HFFc6 (cell line): ENCODE measurements at regions not wholly inside any gene's neighbourhood (a gene's known extent, or its start where the extent isn't known, plus 50 kb on each side); places are given as distances from the start of the nearest gene placed in this dataset.

ENCODE experiments used
- DNase-seq: peaks from one replicate; pipeline ENCODE4 v3.0.0-alpha.2; 2018
- H3K27ac Mint-ChIP-seq: 2 replicates; pipeline ENCODE4 v1.8.0; 2020; ENCODE audit warnings: mild to moderate bottlenecking, mixed read lengths
- H3K27me3 Mint-ChIP-seq: 2 replicates; pipeline ENCODE4 v1.8.0; 2021; ENCODE audit warnings: mild to moderate bottlenecking, moderate library complexity, mixed read lengths; ENCODE audit not compliant: insufficient read depth
- H3K36me3 Mint-ChIP-seq: 2 replicates; pipeline ENCODE4 v1.8.0; 2021; ENCODE audit warnings: low read depth, mixed read lengths
- H3K4me1 Mint-ChIP-seq: 2 replicates; pipeline ENCODE4 v1.8.0; 2020; ENCODE audit warnings: low read depth, mixed read lengths
- H3K4me3 Mint-ChIP-seq: 2 replicates; pipeline ENCODE4 v1.8.0; 2020; ENCODE audit warnings: mild to moderate bottlenecking, moderate library complexity, mixed read lengths
- H3K9me3 Mint-ChIP-seq: 2 replicates; pipeline ENCODE4 v1.8.0; 2020; ENCODE audit warnings: mild to moderate bottlenecking, mixed read lengths
- TF ChIP-seq, protein P1 (sequence below): fragments of 200-600 bp; sonication (generic); IDR thresholded peaks from 2 replicates; pipeline ENCODE4 v1.5.0; 2021; ENCODE audit warnings: antibody characterized with exemption, mild to moderate bottlenecking

DNA sequence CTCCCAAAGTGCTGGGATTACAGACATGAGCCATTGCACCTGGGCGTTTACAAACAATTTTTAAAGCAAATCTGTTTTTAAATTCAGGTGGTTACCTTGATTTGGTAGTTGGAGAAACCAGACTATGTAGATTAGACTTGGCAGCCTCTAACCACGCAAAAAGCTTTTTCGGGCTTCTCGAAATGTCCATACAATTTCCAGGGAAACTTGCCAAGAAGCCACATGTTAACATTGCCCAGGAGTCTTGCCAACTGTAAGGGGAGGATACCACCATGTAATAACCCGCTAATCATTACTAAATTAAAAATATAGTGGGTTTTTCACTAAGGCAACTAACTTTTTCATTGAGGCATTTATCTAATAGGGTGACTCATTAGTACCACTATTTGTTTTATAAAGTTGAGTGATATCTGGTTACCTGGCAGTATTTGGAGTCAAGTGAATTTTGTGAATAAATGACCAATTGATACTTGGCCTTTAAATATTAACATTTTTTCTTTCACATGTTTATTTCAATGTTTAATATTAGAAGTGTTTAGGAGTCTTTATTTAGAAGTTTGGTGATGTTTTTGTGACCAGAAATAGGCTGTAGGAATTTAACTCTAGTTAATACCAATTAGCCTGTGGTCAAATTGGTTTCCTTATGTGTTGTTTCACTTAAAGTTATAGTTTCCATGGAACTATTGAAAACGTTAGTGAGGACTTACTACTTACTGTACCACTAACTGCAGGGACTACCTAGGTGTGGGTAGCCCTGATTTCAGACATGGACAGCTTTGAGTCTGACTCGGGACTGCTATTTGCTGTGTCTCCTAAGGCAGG lies 61.3 kb downstream of the CLDN34 start:
- Mint-ChIP-seq H3K9me3 (no peaks in the 10 kb centered on the region), H3K27me3 (peaks cover 3% of the 10 kb centered on the region; the same call in 1 of the 2 replicates), H3K27ac (no peak overlapping the region), H3K36me3 (peaks cover 5% of the 10 kb centered on the region), H3K4me1 (peaks cover 27% of the 10 kb centered on the region), H3K4me3 (no peak overlapping the region)
- DNase-seq: no peak
- TF ChIP-seq, protein P1, sequence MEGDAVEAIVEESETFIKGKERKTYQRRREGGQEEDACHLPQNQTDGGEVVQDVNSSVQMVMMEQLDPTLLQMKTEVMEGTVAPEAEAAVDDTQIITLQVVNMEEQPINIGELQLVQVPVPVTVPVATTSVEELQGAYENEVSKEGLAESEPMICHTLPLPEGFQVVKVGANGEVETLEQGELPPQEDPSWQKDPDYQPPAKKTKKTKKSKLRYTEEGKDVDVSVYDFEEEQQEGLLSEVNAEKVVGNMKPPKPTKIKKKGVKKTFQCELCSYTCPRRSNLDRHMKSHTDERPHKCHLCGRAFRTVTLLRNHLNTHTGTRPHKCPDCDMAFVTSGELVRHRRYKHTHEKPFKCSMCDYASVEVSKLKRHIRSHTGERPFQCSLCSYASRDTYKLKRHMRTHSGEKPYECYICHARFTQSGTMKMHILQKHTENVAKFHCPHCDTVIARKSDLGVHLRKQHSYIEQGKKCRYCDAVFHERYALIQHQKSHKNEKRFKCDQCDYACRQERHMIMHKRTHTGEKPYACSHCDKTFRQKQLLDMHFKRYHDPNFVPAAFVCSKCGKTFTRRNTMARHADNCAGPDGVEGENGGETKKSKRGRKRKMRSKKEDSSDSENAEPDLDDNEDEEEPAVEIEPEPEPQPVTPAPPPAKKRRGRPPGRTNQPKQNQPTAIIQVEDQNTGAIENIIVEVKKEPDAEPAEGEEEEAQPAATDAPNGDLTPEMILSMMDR: no peak

DNA sequence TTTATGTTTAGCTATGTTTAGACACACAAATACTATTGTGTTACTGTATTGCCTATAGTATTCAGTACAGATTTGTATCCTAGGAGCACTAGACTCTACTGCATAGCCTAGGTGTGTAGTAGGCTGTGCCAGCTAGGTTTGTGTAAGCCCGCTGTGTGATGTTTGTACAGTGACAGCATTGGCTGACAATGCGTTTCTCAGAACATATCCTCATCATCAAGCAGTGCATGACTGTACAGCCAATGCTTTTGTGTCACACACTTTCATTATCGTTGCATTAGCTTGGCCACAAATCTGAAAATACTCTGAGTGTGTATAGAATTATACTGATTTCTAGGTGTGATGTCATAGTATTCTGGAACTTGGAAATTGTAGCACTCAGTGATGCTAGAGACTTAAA lies 63.4 kb downstream of the CLDN34 start:
- TF ChIP-seq, protein P1: no peak
- H3K4me1 Mint-ChIP-seq: peaks cover 43% of the 10 kb centered on the region
- H3K36me3 Mint-ChIP-seq: no peaks in the 10 kb centered on the region; the same call in none of the 2 replicates
- H3K27me3 Mint-ChIP-seq: peaks cover 3% of the 10 kb centered on the region; the same call in 1 of the 2 replicates
- H3K27ac Mint-ChIP-seq: peak overlapping the region; percentile 80
- no peaks in the 10 kb centered on the region for H3K9me3 Mint-ChIP-seq
- DNase-seq: peak; percentile 73
- H3K4me3 Mint-ChIP-seq: peak overlapping the region; percentile 53; the same call in 1 of the 2 replicates

DNA sequence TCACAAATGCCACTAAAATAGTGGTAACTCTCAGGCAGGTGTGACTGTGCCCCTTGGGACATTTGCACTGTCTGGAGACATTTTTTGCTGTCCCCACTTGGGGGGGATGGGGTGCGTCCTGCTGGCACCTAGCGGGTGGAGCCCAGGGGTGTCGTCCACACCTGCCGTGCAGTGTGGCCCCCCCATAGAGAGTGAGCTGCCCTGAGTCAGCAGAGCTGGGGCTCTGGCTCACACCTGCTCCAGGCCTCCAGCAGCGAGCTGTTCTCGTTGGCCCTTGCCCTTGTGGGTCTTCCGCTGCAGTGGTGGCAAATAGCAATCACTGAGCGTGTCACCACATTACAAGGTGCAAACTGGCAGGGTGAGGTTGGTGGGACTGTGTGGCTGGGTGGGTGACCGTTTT lies 64.6 kb downstream of the CLDN34 start:
- no peak for DNase-seq
- H3K9me3 Mint-ChIP-seq: no peaks in the 10 kb centered on the region
- peaks cover 3% of the 10 kb centered on the region; the same call in 1 of the 2 replicates for H3K27me3 Mint-ChIP-seq
- H3K36me3 Mint-ChIP-seq: no peaks in the 10 kb centered on the region; the same call in none of the 2 replicates
- H3K4me1 Mint-ChIP-seq: peaks cover 43% of the 10 kb centered on the region
- no peak overlapping the region for H3K4me3 Mint-ChIP-seq
- TF ChIP-seq, protein P1: no peak
- peak overlapping the region; percentile 52 for H3K27ac Mint-ChIP-seq

DNA sequence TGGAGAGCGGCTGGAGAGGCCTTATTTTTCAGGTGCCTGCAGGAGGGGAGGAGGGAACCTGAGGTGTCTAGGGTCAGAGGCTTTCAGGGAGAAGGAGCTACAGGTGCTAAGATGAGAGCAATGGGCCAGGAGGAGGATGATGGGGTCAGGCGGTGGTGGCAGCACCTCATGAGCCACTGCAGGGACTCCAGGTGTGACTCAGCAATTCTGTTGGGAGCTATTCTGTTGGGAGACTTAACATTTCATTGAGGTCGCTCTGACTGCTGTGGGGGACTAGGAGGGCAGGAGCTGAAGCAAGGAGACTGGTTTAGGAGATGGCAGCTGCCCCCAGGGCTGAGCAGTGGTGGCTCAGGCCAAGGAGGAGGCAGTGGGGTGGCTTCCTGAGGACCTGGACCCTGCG lies 65.0 kb downstream of the CLDN34 start:
- TF ChIP-seq, protein P1: no peak

DNA sequence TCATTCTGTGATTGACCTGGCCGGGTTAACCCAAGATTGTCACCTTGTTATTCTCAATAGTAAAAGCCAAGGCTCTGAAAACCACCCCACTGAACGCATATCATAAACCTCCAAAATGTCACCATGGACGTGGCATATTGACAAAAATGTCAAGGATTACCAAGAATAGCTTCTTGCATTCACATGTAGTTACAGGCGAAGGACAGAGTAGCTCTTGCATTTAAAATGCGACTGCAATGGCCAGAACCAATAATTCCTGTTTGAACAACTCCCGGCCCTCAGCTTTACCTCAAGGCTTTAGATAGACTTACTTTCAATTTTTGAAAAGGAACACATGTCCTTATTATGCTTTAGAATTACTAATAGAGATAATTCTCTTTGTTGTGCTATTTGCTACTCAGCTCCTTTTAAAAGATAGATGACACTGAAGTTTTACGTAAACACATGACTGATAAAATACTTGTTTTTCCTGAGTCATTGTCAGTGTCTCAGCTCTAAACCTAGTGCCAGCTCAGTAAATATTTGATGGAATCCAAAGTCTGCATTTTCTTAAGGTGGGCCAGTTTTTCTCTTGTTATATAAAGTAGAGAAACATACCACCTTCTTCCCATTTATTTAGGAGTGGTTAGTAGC lies 66.3 kb downstream of the CLDN34 start:
- Mint-ChIP-seq H3K4me3 (no peak overlapping the region), H3K9me3 (no peaks in the 10 kb centered on the region), H3K27me3 (peaks cover 3% of the 10 kb centered on the region; the same call in 1 of the 2 replicates), H3K27ac (peak overlapping the region; percentile 52; the same call in 1 of the 2 replicates), H3K4me1 (peaks cover 43% of the 10 kb centered on the region), H3K36me3 (no peaks in the 10 kb centered on the region; the same call in 1 of the 2 replicates)
- DNase-seq: peak; percentile 14
- TF ChIP-seq, protein P1: no peak

More for the DNA sequence above, 65.0 kb downstream of the CLDN34 start:
- H3K4me3 Mint-ChIP-seq: no peak overlapping the region
- no peaks in the 10 kb centered on the region for H3K9me3 Mint-ChIP-seq
- peak overlapping the region; percentile 52 for H3K27ac Mint-ChIP-seq
- peaks cover 43% of the 10 kb centered on the region for H3K4me1 Mint-ChIP-seq
- peaks cover 3% of the 10 kb centered on the region; the same call in 1 of the 2 replicates for H3K27me3 Mint-ChIP-seq
- no peak for DNase-seq
- no peaks in the 10 kb centered on the region; the same call in none of the 2 replicates for H3K36me3 Mint-ChIP-seq
